G401 (cell line): ENCODE measurements at regions not wholly inside any gene's neighbourhood (a gene's known extent, or its start where the extent isn't known, plus 50 kb on each side); places are given as distances from the start of the nearest gene placed in this dataset.
"Not testable (repeated sequence)": the region's sequence is repeated elsewhere in the genome, so short reads cannot be mapped to it uniquely, and the experiment has no call there.

Experiments used
- DNase-seq: peaks from one replicate; pipeline ENCODE4 v3.0.0-alpha.2; 2015; ENCODE audit warnings: low spot score
- in situ Hi-C: cut with HindIII; loops from 2 replicates; pipeline ENCODE4 v1.10.0; 2016; ENCODE audit warnings: low sequenced_read_pairs, mixed read lengths

DNA sequence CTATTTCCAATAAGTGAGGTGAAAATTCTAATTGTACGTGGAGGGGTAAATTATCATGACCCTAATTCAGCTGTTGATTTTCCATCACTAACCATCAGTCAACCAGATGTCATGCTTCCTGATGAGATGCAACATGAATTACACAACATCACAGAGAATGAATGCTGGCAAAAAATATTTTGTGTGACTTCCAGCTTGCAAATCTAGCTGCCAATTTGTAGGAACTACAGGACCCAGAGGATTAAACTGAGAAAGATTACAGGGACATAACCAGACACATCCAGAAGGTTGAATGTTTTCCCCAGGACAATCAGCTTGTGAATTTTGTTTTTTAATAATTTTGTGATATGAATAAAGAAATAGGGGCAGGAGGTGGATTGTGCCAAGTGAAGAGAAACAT is 349.0 kb upstream of the ATP10A start:
- in situ Hi-C loops: no loop called here
- DNase-seq: no peak

DNA sequence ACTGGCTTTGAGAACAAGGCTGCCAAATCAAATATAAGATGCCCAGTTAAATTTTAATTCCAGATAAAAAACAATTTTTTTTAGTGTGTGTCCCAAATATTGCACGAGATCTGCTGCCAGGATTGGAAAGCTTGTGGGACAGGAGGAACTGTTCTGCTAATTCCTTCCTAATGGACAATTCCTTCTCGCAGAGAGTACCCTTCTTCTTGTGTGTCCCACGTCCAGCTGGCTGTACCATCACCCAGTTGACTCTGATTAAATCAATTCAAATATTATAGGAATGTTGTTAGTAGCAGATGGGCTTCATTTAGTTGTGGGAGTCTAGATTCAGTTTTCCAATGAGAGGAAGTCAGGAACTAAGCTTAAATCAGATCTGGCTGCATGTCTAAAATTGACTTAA is 347.9 kb upstream of the ATP10A start:
- no peak for DNase-seq
- in situ Hi-C loops: no loop called here

DNA sequence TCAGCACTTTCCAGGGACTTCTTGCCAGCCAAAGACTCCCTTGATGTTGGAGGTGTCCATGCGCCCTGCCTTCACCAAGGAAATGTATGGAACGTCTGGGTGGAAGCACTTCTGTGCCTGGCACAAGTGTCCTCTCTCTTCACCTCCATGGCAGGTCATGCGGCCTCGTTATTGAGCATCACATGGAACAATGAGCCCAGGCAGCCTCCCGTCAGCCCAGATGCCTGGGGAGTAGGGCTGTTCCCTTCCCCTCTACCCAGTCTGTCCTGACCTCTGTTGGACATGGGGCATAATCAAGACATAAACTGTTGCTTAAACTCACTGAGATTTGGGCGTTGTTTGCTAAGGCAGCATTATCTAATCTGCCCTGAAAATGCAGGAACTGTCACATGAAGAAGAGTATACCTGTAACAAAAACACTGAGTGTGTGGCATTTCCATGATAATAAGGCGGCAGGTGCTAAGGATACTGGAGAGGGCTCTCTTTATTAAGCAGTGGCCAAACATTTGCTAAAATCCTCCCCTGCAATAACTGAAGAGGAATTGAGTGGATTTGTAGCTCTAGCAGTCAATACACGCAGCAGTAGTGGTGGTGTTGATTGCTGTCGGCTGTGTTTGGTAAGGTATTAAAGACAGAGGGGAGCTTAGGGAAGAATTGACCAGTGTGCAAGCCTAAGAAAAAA is 338.2 kb upstream of the ATP10A start:
- in situ Hi-C loops: no loop called here
- no peak for DNase-seq

DNA sequence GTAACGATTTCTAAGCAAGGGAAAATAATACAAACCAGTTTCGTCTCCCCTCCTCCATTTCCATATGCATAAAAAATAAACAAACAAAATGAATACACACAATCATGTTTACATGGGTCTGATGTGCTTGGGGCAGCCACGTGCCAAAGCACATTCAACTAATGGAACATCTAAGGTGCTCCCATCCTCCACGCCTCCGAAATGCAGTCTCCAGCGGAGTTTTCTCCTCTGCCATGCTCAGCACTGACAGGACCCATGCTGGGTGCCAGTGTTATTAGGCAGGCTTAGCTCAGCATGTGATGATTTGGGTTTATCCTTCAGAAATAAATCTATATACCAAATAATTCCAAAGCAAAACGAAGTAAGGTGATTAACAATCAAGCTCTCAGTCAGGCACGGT is 337.3 kb upstream of the ATP10A start:
- in situ Hi-C loops: no loop called here
- DNase-seq: no peak

DNA sequence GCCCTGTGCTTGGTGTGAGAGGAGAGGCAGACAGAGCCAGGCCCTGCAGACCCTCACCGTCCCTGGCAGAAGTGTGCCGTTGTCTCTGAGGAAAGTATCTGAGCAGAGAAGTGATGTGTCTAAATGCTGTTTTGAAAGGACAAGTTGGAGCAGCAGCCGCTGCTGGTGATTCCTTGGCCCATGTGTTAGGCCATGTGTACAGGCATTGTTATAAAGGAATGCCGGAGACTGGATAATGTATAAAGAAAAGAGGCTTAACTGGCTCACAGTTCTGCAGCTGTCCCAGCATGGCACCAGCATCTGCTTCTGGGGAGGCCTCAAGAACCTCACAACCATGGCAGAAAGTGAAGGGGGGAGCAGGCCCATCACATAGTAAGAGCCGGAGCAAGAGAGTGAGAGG is 334.6 kb upstream of the ATP10A start:
- in situ Hi-C loops: no loop called here

DNA sequence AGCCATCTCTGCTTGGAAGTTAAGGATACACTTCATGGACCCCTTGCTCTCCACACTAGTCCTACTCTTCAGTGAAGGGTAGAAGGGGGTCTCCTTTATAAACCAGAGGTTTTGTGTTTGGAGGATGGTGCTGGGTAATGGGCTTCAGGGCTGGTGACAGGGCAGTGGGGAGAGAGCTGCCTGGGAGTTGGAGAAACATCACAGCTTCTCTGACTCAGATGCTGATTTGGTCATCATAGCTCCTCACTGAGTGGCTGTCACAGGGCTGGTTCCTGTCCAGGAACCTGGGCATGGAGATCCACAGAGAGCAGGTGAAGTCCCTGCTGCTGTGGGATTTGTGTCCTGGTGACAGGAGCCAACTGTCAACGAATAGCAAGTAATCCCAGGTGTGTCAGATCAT is 333.9 kb upstream of the ATP10A start:
- DNase-seq: no peak
- in situ Hi-C loops: no loop called here

More for the DNA sequence above, 334.6 kb upstream of the ATP10A start:
- DNase-seq: no peak

DNA sequence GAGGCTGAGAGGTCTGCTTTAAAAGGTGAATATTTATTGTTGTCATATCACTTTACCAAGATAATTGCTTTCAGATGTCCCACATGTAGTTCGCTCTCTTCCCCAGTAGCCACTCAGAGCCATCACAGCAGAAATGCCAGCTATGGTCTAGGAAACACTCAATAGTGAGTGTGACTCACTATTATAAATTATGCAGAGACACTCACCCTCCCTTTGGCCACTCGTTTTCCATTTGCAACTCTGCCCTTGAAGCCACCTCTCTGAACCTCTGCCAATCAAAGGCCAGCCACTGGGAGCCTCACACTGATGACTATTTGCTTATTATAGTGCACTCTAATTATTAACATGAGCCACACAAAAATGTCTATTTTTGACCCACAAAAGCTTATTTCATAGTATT is 328.1 kb upstream of the ATP10A start:
- DNase-seq: no peak
- in situ Hi-C loops: no loop called here

DNA sequence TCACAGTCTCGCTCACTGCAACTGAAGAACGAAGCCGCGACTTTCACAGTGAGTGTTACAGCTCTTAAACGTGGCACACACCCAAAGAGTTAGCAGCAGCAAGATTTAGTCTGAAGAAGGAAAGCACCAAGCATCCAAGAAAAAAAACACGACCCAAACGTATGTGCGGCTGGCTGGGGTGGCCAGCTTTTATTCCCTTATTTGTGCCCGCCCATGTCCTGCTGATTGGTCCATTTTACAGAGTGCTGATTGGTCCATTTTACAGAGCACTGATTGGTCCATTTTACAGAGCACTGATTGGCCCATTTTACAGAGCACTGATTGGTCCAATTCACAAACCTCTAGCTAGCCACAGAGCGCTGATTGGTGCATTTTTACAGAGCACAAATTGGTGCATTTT is 323.0 kb upstream of the ATP10A start:
- in situ Hi-C loops, DNase-seq: not testable (repeated sequence)

DNA sequence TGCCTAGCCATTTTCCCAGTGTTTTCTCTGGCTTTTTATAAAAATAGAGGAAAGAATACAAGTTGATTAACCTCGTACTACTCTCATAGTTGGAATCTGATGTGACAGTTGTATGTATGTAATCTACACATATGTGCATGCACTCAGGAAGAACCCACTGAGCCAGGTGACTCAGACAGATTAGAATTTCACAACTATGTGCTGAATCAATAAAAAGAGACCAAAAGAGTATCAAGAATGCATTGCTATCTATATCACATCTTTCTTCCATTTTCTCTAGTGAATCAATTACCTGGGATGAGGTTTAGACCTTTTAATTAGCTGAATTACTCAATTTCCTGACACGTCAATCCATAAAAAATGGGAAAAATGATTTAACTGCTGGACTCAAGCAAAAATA is 319.3 kb upstream of the ATP10A start:
- in situ Hi-C loops: no loop called here

DNA sequence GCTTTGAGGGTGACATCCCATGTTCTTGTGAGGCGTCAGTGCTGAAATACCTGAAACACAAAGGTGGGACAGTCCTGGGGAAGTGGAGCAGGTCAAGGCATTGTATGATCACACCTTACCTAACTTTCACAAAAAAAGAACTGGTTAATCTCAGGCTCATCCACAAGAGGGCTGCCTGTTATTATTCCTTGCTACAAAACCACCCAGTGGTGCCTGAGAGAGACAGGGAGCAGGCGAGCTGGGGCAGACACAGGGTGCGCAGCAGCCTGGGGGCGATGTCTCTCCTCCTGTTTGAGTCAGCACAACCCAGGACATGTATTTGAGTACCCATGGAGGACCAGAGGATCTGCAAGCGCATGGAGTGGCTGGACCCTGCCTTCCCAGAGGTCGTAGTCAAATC is 316.8 kb upstream of the ATP10A start:
- in situ Hi-C loops: no loop called here
- DNase-seq: peak; percentile 42

More for the DNA sequence above, 319.3 kb upstream of the ATP10A start:
- DNase-seq: no peak

DNA sequence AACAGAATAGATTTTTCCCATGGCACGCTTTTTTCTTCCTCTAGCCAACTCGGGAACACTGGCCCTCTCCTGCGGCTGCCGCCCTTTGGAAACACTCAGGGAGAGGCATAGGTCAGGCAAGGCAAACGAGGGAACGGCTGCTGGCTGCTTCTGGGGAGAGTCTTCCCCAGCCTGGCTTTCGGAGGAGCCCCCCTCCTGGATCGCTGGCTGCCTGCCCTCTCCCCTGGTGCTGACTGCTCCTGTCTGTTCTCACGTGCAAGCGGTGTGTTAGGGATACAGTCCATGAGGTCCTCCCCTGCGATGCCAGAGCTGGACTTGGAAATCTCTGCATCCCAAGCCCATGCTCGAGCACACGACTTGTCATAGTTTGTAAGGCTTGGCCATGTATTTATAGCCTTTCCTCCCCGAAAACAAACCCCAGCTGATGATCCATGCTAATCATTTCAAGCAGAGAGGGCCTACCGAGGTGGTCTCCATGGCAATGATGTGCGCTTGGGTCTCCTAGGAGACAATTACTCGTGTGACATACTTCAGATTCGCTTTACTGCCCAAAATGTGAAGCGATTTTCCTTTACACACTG is 315.6 kb upstream of the ATP10A start:
- no peak for DNase-seq
- in situ Hi-C loops: no loop called here

DNA sequence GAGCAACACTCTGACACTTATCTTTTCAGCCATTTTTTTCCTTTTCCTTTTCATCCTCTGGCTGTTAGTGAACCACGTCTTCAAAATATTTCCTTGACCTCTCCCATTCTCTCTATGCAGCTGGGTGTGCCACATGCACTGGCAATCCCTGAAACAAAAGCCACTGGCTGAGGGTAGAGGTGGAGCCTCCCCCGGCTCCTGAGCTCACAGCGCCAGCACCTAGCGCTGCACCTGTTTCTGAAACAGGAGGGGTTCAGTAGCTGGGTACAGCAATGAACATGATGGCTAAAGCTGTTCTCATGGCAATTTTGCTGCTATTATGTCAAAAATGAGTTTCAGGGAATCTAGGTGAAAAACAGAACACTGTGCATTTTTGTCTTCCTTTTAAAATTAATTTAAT is 314.7 kb upstream of the ATP10A start:
- DNase-seq: no peak
- in situ Hi-C loops: no loop called here

DNA sequence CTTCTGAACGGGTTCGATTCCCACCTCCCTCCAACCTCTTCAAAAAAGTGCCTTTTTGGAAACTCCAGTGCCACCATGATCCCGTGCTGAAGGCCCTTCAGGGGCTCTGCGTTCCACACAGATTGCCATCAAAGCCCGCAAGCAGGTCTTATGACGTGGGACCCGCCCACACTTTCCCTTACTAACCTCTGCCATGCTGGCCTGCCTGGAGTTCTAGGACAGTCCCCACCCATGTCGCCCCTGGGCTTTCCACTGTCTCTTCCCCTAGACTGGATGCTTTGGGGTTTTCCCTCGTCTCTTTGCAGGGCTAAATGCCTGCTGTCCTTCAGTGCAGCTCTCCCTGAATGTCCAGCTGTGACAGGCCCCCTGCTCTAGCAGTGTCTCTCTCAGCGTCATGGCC is 313.7 kb upstream of the ATP10A start:
- in situ Hi-C loops: no loop called here

DNA sequence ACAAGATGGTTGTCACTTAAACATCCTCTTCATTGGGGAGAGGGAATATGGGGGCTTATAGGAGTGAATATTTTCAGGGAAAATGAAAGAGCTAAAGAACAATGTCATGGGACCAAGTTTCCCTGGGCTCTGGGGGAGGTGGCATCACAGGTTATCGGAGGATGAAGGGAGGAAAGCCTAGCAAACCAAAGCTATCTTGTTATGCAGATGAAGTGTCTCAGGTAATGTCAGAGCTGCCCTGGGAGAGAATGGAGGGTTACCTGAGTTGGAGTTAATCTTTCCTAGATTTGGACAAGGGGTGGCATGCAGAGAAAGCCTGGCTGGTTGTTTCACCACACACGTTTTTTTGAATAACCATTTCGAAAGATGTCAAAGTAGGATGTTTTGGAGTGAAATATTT is 308.1 kb upstream of the ATP10A start:
- in situ Hi-C loops: no loop called here
- no peak for DNase-seq

More for the DNA sequence above, 313.7 kb upstream of the ATP10A start:
- DNase-seq: no peak

DNA sequence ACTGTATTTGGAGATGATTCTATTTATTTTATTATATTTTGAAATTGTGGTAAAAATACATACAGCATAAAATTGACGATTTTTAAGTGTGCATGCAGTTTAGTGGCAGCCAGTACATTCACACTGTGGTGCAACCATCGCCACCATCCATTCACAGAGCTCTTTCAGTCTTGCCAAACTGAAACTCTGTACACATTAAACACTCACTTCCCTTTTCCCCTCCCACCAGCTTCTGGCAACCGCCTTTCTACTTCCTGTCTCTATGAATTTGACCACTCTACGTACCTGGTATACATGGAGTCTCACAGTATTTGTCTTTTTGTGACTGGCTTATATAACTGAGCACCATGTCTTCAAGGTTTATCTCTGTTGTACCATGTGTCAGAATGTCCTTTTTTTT is 303.3 kb upstream of the ATP10A start:
- in situ Hi-C loops: no loop called here
- no peak for DNase-seq

DNA sequence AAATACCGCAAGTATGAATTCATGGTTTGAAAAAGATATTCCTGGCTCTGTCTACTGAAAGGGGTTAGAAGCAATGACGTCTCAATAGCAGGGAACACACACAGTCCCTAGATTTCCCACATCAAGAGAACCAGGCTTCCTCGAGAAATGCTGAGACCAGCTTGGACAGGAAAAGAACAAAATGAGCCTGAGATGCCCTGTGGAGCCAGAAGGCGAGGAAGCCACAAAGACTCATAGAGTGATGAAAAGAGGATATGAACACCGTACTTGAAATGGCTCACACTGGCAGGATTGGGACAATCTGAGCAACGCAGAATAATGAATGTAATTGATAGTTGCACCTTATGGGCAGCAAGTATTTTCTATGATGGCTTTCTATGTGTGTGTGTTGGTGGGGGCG is 302.4 kb upstream of the ATP10A start:
- in situ Hi-C loops: no loop called here
- DNase-seq: no peak

DNA sequence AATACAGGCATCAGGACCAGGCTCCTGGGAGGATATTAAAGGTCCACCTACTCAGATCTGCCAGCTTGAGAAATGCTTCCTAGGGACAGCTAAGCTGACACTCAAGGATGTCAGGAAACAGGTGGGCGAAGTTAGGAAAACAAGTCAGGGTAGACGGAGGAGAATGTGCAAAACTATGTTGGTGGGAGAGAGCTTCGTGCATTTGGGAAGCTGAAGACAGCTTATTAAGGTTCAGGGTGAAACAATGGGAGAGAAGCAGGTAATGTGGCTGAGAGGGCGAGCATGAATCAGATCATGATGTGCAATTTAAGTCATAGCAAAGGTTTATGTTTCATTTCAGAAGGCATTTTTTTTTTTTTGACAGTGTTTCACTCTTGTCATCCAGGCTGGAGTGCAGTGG is 297.2 kb upstream of the ATP10A start:
- in situ Hi-C loops: no loop called here

DNA sequence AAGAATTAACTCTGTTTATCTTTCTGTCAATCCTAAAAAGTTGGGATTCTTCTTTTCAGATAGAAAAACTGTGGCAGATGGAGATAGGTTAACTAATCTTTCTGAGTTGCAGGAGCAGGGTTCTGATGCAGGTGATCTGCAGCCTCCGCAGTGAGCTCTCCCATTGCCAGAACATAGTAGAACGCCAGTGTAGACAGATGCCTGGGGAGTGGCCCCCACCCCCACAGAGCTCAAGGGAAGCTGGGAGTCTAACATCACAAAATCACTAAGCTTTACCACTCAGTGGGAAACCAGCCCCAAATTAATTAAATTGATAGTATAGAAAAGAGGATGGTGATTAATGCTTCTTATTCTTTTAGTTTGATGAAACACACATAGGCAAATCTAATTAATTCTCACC is 295.0 kb upstream of the ATP10A start:
- in situ Hi-C loops: no loop called here
- no peak for DNase-seq

More for the DNA sequence above, 297.2 kb upstream of the ATP10A start:
- DNase-seq: no peak

DNA sequence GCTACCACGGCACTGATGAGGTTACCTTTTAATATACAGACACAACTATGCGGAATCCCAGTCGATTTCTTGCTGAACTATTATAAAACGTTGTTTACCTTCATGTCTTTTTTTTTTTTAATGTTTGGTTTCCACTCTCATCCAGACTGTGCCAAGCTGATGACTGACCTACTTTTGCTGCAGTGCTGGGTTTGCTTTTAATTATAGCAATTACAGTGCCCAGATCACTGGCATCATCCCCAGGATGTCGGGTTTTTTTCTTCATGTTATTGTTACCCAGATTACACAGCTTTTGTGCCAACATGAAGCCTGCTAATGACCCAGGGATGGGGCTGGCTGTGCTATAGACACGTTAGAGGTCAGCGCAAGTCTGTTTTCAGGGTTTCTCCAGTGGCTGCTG is 294.0 kb upstream of the ATP10A start:
- in situ Hi-C loops: no loop called here
- peak; percentile 66 for DNase-seq

DNA sequence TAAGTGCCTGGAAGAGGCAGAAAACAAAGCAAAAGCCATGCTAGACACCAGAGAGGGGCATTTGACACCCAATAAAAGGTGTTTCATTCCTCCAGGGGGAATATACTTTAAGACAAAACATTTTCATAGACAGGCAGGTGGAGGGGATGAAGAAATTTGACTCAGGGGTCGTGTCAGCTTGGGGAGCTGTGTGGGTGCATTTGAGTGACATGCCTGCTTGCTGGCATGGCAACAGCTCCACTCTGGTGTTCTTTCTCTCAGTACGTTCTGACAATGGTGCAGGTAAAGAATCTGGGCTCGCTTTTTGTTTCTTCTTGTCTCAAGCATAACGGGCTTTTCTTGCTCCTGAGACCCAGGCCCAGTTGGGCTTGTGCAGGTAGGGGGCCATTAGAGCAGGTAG is 292.9 kb upstream of the ATP10A start:
- in situ Hi-C loops: no loop called here
- no peak for DNase-seq

DNA sequence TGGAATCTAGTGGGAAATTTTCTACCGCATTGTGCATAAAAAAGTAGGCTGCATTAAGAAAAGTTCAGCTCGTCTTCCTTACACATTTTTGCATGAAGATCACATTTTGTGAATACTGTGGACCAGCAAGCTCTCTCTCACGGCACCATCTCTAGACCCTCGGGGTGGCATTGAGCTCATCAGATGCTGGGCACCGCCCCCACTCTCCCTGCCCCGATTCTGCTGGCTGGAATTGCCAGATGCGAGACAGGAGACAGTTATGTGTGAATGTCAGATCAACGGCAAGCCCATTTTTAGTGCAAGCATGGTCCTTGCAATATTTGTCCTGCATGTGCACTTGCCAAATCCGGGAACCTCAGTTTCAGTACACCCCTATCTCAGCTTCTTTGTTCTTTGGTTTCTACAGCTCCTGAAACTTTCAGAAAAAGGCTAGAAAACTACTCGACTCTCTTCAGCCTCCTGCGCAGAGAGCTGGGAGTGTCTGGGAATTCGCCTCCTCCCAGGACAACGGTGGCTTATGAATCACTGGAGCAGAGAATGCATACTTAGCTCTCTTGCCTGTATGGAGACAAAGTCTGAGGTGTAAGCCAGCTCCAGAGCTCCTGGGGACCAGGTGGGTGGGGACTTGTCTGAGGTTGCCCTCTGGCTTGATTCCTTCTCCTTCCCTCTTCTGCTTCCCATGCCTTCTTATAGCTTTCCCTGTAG is 285.2 kb upstream of the ATP10A start:
- in situ Hi-C loops: no loop called here

More for the DNA sequence above, 285.2 kb upstream of the ATP10A start:
- no peak for DNase-seq
